Mesenteric fat pad (tissue), 1 donor: ENCODE measurements at regions not wholly inside any gene's neighbourhood (a gene's known extent, or its start where the extent isn't known, plus 50 kb on each side); places are given as distances from the start of the nearest gene placed in this dataset.

ENCODE experiments used
- DNase-seq: peaks from one replicate; pipeline ENCODE4 v3.0.0-alpha.2; 2020; ENCODE audit warnings: low spot score
- donor health status: DM: yes; HTN: yes; CAD: no.

DNA sequence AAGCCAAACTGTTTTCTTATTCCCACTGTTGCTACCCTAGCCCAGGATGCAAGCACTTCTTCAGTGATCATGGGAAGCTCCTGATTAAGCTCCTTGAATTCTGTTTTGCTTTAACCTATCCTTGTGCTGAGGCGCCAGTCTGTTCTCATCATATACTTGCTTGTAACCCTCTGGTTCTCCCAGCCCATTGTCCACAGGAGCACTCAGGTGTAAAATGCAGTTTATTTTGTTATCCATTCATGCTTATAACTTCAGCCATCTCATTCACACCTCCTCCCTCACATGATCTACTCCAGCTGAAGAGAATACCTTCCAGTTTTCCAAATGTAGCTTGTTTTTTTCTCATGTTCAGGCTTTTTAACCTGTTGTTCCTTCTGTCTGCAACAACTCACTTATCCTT is 402.1 kb upstream of the BRINP1 start:
- DNase-seq, result no peak

- DNase-seq, result no peak
These were observed 399.0 kb upstream of the BRINP1 start for GRCh38 chr9:119768266-119768665.

DNA sequence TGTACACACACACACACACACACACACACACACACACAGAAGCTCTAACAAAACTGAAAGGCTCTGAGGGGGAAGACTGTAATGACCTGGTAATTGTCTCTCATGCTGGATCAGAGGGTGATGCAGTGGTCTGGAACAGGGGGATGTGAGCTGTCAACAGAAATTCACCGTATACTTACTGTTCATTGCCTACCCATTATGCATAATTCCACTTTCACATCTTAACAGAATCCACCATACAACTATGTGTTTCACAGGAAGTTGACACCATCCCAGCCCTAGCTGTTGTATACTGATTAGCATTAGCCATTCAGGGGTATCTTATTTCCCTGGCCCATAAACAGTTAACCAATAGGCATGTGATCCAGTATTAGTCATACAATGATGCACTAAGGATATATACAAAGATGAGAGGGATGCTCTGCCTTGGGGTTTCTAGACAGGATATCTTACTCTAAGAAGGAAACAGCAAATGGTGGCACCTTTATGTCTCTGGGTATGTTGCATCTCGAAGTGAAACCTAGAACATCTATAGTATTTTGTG is 396.5 kb upstream of the BRINP1 start:
- no peak for DNase-seq

DNA sequence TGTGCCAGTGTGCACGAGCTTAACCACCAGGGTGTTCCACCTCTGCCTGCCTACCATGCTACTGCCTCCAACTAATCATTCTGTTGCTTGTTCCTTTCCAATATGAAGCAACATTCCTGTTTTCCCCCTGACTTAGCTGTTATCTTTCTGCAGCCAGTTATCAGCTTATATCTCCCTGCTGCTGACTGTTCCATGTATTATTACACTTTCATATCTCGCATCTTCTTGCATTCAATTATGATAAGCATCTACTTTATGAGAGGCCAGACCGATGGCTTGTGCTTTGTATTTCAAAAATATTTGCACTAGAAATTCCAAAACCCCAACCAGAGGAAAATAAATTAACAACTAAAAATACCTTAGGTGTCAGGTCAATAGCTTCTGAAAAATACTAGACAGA is 394.0 kb upstream of the BRINP1 start:
- DNase-seq, result no peak

GRCh38 chr9:119761812-119762211 is 392.6 kb upstream of the BRINP1 start:
- DNase-seq, result no peak

GRCh38 chr9:119758990-119759389 is 389.8 kb upstream of the BRINP1 start:
- DNase-seq, result no peak

GRCh38 chr9:119758241-119758640 is 389.0 kb upstream of the BRINP1 start:
- DNase-seq, result no peak

DNA sequence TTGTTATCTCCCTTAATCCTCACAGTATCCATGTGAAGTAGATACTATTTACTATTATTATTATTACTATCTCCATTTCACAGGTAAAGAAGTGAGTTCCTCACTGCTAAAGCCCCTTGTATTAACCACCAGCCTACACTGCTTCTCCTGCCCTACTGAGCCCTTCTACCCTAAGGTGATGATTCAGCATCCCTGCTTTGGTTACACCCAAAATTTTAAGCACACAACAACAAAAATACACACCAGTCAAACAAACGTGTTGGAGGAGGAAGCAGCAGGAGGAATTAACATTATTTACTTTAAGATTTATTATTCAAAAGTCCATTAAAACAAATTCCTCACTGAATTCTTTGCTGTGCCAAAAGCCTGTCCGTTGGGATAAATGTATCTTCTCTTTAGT is 370.2 kb upstream of the BRINP1 start:
- DNase-seq, result no peak

DNA sequence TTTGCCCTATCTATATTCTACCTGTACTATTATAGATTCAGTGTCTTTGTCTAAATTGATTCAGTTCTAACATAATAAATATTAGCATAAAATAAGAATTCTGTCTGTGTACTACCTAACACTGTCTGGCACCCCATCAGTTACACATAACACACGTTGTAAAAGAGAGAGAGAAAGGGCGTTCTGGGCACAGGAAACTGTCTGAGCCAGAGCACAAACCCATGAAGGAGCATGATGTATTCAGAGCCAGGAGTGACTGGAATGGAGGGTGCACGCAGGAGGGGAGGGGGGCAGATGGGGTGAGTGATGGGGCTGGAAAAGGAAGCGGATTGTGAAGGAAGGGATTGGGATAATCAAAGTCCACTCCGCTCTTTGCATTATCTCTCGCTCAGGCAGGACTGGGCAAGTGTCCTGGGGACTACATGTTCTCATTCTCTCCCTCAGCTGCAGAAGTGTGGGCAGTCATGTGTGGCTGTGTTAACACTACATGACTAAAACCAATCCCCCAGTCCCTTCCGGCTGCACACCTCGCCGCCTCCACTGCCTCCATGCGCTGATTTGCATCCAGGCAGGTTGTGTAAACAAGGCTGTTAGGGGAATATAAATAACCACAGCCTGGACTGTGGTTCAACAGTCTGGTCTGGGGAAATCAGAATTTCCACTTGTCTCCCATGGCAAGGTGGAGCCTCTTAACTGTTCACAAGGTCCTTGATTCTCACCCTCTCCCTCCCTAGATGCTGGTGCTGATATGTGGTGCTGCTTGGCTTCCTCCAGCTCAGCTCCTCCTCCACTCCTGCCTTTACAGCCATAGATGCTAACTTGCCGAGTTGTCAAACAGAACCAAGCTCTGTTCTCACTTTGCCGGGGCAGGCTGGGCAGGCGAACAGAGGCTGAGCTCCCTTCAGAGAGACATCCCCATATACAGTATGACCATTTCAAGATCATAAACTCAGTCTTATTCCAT is 367.5 kb upstream of the BRINP1 start:
- DNase-seq, result no peak

GRCh38 chr9:119727988-119728387 is 358.8 kb upstream of the BRINP1 start:
- DNase-seq, result no peak

- no peak for DNase-seq
These were observed 356.8 kb upstream of the BRINP1 start for GRCh38 chr9:119726035-119726434.

GRCh38 chr9:119722384-119722783 is 353.1 kb upstream of the BRINP1 start:
- DNase-seq, result no peak

GRCh38 chr9:119712325-119712724 is 343.1 kb upstream of the BRINP1 start:
- no peak for DNase-seq

GRCh38 chr9:119709431-119709830 is 340.2 kb upstream of the BRINP1 start:
- DNase-seq, result no peak

GRCh38 chr9:119707228-119707845 is 338.1 kb upstream of the BRINP1 start:
- no peak for DNase-seq

GRCh38 chr9:119701651-119702050 is 332.4 kb upstream of the BRINP1 start:
- no peak for DNase-seq

DNA sequence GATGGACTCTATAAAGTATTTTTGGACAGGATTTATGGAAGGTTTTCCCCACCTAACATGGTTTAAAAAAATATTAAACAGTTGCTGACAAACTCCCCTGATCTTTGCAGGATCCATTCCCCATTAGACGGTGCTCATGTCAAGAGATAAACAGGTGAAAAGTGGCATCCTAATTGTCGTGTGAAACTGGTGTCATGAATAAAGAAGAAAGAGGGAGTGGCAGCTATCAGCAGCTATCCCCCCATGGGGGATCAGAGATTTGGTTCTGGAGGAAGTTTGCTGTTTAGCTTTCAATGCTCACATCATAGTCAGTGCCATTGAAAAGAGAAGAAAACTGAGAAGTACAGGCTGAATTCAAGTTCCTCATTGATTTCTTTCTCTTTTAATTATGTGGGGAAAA is 329.3 kb upstream of the BRINP1 start:
- DNase-seq, result no peak

- no peak for DNase-seq
These were observed 328.8 kb upstream of the BRINP1 start for GRCh38 chr9:119697996-119698395.

GRCh38 chr9:119689879-119690278 is 320.6 kb upstream of the BRINP1 start:
- no peak for DNase-seq

GRCh38 chr9:119688547-119688946 is 319.3 kb upstream of the BRINP1 start:
- DNase-seq, result no peak

GRCh38 chr9:119677811-119678505 is 308.7 kb upstream of the BRINP1 start:
- DNase-seq, result no peak

GRCh38 chr9:119675951-119676350 is 306.7 kb upstream of the BRINP1 start:
- DNase-seq, result no peak
